SK-N-SH (cell line): ENCODE measurements at regions not wholly inside any gene's neighbourhood (a gene's known extent, or its start where the extent isn't known, plus 50 kb on each side); places are given as distances from the start of the nearest gene placed in this dataset.

Experiments used
- CTCF ChIP-seq: fragments of 200-600 bp; sonication (generic); IDR thresholded peaks from 2 replicates; pipeline ENCODE4 v1.6.1; 2017; ENCODE audit warnings: antibody characterized with exemption, mild to moderate bottlenecking, moderate library complexity
- EZH2phosphoT487 ChIP-seq: fragments of 200-600 bp; sonication (generic); IDR thresholded peaks from 2 replicates; pipeline ENCODE4 v1.6.1; 2017; ENCODE audit warnings: low read depth, mixed run types, mild to moderate bottlenecking, antibody characterized with exemption, moderate library complexity, borderline replicate concordance
- GABPA ChIP-seq: IDR thresholded peaks from 2 replicates; pipeline ENCODE4 v1.4.0; 2012; ENCODE audit warnings: low read depth, mild to moderate bottlenecking
- GATA2 ChIP-seq: sonication (generic); formaldehyde crosslinking; IDR thresholded peaks from 2 replicates; pipeline ENCODE4 v1.5.0; 2020; ENCODE audit warnings: mild to moderate bottlenecking, missing genetic modification reagents
- MXI1 ChIP-seq: IDR thresholded peaks from 2 replicates; pipeline ENCODE4 v1.6.1; 2012; ENCODE audit warnings: mild to moderate bottlenecking, low read depth, low read length, improper control_type of control experiment
- POLR2AphosphoS5 ChIP-seq: IDR thresholded peaks from 2 replicates; pipeline ENCODE4 v1.6.1; 2012; ENCODE audit warnings: low read depth, low read length
- REST ChIP-seq: IDR thresholded peaks from 2 replicates; pipeline ENCODE4 v1.6.1; 2012; ENCODE audit warnings: mild to moderate bottlenecking, low read depth, low read length, moderate library complexity
- RFX5 ChIP-seq: IDR thresholded peaks from 2 replicates; pipeline ENCODE4 v1.6.1; 2012; ENCODE audit warnings: mild to moderate bottlenecking, improper control_type of control experiment, low read length
- SIN3A ChIP-seq: IDR thresholded peaks from 2 replicates; pipeline ENCODE4 v1.6.1; 2012; ENCODE audit warnings: low read depth, mild to moderate bottlenecking, low read length, moderate library complexity, borderline replicate concordance
- TAF1 ChIP-seq: IDR thresholded peaks from 2 replicates; pipeline ENCODE4 v1.6.1; 2012; ENCODE audit warnings: low read depth, mild to moderate bottlenecking, low read length, moderate library complexity, borderline replicate concordance
- TEAD4 ChIP-seq: IDR thresholded peaks from 2 replicates; pipeline ENCODE4 v1.4.0; 2012; ENCODE audit warnings: mild to moderate bottlenecking, borderline replicate concordance; ENCODE audit not compliant: insufficient read depth

- TF ChIP-seq CTCF (no peak), REST (no peak), POLR2AphosphoS5 (no peak), GATA2 (CRISPR knock-in tag) (no peak), MXI1 (no peak), SIN3A (no peak), TAF1 (no peak), GABPA (no peak), EZH2phosphoT487 (no peak), TEAD4 (no peak), RFX5 (no peak)
These were observed 340.7 kb upstream of the KCNH8 start for GRCh38 chr3:18807593-18807992.
